GM10248 (cell line): ENCODE measurements at regions not wholly inside any gene's neighbourhood (a gene's known extent, or its start where the extent isn't known, plus 50 kb on each side); places are given as distances from the start of the nearest gene placed in this dataset.

Source experiments
- CTCF ChIA-PET: fragments of 300-600 bp; sonication (Branson Sonifier 250); formaldehyde crosslinking; extraction: SDS; loops from one replicate; lab custom pipeline; 2021; ENCODE audit warnings: antibody characterized with exemption; lab: Yijun Ruan, JAX
- POLR2A ChIA-PET: fragments of 350-650 bp; sonication (Branson Sonifier 250); formaldehyde crosslinking; extraction: SDS; loops from one replicate; lab custom pipeline; 2020; ENCODE audit warnings: antibody characterized with exemption; lab: Yijun Ruan, JAX
- DNase-seq: peaks from one replicate; pipeline ENCODE4 v3.0.0; 2012; ENCODE audit errors: extremely low spot score
- TF ChIP-seq, protein P1 (sequence below): IDR thresholded peaks from 2 replicates; pipeline ENCODE4 v1.5.1; 2012; ENCODE audit warnings: mild to moderate bottlenecking, low read depth; ENCODE audit errors: extremely low read depth, missing control alignments, control extremely low read depth

DNA sequence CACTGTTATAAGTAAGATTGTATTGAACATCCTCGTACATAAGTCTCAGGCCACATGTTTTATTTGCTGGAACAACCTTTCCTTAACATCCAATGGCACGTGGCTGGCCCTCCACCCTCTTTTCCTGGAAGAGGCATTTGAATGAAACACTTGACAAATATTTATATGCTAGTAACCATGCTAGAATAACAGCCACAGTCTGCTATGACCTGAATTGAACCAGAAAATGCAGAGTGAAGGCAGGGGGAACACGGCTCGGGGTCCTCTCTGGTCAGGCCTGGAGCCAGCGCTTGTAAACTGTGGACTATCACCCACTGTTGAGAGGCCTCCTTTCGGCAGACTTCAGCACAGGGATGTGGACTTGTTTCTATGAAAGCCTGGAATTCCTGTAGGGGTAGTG is 198.2 kb upstream of the COPS8 start:
- CTCF ChIA-PET: no interaction called here
- TF ChIP-seq, protein P1, sequence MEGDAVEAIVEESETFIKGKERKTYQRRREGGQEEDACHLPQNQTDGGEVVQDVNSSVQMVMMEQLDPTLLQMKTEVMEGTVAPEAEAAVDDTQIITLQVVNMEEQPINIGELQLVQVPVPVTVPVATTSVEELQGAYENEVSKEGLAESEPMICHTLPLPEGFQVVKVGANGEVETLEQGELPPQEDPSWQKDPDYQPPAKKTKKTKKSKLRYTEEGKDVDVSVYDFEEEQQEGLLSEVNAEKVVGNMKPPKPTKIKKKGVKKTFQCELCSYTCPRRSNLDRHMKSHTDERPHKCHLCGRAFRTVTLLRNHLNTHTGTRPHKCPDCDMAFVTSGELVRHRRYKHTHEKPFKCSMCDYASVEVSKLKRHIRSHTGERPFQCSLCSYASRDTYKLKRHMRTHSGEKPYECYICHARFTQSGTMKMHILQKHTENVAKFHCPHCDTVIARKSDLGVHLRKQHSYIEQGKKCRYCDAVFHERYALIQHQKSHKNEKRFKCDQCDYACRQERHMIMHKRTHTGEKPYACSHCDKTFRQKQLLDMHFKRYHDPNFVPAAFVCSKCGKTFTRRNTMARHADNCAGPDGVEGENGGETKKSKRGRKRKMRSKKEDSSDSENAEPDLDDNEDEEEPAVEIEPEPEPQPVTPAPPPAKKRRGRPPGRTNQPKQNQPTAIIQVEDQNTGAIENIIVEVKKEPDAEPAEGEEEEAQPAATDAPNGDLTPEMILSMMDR: no peak
- POLR2A ChIA-PET: no interaction called here
- no peak for DNase-seq

DNA sequence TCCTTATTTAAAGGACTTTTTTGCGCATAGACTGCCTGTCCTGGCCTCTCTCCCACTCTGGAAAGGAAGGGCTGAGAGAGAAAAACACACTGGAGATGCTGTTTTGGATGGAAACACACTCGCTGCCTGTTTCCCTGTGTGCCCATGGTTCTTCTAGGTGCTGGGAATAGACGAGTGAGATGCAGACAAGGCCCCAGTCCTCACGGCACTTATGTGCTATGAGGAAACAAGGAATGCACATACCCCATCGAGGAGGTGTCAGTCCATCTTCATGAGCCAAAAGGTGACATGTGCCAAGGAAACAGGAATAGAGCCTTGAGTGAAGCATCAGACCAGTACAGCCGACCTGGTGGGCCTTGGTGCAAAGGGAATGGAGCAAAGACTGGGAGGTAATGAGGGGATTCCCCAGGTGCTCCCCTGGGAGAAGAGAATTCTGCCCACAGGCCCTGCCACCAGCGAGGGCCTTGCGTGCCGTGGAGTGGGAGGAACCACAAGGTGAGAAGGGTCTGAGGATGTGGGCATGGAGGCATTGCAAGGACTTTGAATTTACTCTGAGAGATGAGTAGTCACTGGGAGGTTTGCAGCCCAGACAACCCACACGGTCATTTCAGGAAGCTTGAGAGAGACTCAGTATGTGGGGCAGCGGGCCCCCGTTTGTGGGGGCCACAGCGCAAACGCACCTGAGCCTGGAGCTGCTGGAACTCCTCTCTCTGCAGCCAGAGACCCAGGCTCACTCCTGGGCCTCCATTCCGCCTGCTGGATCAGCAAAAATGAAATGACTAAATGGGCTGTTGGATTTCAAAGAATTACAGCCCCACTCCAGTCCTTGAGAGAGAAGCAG is 197.5 kb upstream of the COPS8 start:
- TF ChIP-seq, protein P1: no peak
- POLR2A ChIA-PET: no interaction called here
- CTCF ChIA-PET: no interaction called here
- DNase-seq: no peak

DNA sequence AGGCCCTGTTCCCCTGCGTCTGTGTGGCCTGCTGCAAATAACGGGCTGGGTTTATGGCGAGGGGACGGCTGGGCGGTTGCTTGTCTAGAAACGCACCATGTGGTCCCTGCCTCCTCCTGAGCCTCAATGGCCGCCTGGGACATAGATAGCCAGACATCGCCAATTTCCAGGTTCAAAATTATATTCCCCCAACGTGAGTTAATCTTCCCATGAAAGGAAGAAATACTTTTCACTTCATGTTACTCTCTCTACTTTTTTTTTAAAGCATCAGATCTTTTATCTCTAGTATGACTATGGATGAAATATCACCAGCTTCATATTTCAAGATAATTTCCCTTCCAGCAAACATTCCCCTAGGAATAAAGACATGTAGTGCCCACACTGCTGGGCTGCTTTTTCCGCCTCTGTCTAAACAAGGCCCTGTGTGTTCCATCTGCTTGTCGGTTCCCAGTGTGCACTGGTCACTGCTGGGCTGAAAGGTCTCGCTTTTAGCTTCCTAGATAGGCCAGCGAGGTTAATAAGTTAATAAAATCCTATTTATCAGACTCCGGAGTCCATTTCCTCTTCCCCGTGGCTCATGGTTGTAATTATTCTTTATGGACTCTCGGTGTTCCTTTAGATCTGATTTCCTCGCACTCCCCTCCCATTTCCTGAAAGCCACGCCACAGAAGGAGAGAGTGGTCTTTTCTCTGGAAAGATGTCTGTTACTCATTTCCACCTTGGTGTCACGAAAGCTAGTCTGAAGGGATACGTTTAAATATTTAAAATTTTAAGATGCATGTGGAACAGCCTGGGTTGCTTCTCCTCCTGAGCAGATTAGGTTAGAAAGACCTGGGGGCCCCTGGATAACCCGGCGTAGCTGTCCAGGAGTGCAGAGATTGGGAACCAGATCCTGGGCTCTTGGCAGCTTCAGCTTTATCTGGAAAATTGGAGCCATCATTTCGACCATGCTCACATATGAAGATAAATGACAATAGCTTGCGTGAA is 196.6 kb upstream of the COPS8 start:
- TF ChIP-seq, protein P1: no peak
- ChIA-PET POLR2A (no interaction called here), CTCF (no interaction called here)
- DNase-seq: no peak

DNA sequence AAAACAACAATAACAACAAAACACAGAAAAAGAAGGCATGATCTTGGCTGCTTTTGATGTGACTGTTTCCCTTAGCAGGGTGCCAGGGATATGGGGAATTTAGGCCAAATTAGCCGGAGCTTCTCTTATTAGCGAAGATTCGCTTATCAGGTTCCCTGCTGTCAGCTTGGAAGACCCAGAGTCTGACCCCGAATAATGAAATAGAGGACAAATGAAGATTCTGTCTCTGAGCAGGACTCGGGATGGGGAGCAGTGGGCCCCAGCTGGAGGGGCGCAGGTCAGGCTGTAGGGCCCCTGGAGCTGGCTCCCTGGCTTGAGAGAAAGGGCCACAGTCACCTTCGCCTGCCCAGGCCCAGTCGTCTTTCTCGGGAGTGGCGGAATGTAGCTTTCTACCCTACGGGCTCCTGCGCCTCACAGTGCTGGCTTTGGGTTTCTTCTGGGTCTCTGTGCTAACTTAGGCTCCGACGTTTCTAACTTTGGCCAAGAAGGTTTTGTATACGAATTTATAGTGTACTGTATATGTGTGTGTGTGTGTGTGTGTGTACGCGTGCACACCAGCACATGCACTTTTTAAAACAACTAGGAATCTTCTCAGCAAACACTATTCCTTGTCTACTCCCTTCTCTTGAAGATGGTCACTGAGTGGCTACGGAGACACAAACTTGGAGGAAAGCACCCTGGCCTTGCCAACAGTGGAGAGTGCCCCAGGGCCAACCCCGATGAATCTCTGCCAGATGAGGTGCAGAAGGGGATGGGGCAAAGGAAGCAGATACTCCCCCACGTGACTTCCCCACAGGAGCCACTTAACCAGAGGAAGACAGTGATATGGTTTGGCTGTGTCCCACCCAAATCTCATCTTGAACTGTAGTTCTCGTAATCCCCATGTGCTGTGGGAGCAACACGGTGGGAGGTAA is 195.6 kb upstream of the COPS8 start:
- TF ChIP-seq, protein P1: no peak
- no peak for DNase-seq
- ChIA-PET POLR2A (no interaction called here), CTCF (no interaction called here)

DNA sequence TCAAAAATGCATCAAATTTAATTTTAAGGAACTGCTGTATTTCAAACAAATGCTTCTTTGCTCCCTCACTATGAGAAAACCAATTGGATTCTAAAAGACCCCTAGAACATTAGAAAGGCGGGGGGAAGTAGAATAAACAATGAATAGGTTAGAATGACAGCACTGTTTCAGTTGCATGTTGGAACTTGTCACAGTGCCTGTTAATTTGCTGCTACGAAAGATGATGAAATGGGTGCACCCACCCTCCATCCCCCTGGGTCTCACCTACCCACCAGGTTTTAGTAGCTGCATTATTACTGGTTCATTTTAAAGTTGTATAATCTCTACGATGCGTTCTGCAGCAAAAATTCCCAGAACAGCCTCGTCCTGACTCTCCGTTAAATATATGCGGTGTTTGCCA is 193.0 kb upstream of the COPS8 start:
- ChIA-PET CTCF (no interaction called here), POLR2A (no interaction called here)
- DNase-seq: no peak
- TF ChIP-seq, protein P1: no peak
